K562 (cell line): ENCODE measurements at regions not wholly inside any gene's neighbourhood (a gene's known extent, or its start where the extent isn't known, plus 50 kb on each side); places are given as distances from the start of the nearest gene placed in this dataset.

Experiments used
- ATF2 ChIP-seq: sonication (generic); formaldehyde crosslinking; IDR thresholded peaks from 2 replicates; pipeline ENCODE4 v1.8.1; 2022; ENCODE audit warnings: missing genetic modification reagents
- C11orf30 ChIP-seq: fragments of 450-650 bp; IDR thresholded peaks from 2 replicates; pipeline ENCODE4 v1.6.1; 2016; ENCODE audit warnings: low read depth, mild to moderate bottlenecking
- FOXA3 ChIP-seq, 2 experiments: fragments of 450-650 bp in 1 of 2; sonication (generic) in 1 of 2; formaldehyde crosslinking; IDR thresholded peaks in 1 of 2; conservative IDR thresholded peaks in 1 of 2; 2 replicates each; pipeline versions ENCODE4 v1.4.0 to v1.8.0; 2020 to 2022; ENCODE audit warnings: mild to moderate bottlenecking in 2 of 2, missing genetic modification reagents in 1 of 2
- GABPA ChIP-seq: fragments of 200-800 bp; sonication (Bioruptor generic); conservative IDR thresholded peaks from 2 replicates; pipeline ENCODE4 v1.6.1; 2016; ENCODE audit warnings: low read depth, missing genetic modification characterization, missing compliant biosample characterization
- MGA ChIP-seq: fragments of 450-650 bp; IDR thresholded peaks from 2 replicates; pipeline ENCODE4 v1.6.1; 2016; ENCODE audit warnings: mild to moderate bottlenecking, moderate library complexity
- MXD1 ChIP-seq: fragments of 250-450 bp; sonication (Bioruptor Pico); IDR thresholded peaks from 2 replicates; pipeline ENCODE4 v1.8.0; 2021; ENCODE audit warnings: borderline replicate concordance, mild to moderate bottlenecking, moderate library complexity; ENCODE audit not compliant: poor library complexity, severe bottlenecking
- SMAD2 ChIP-seq: fragments of 150-350 bp; IDR thresholded peaks from 2 replicates; pipeline ENCODE4 v1.6.1; 2014; ENCODE audit warnings: low read depth, mild to moderate bottlenecking, low read length
- ZFP30 ChIP-seq: fragments of 250-450 bp; sonication (Bioruptor Pico); IDR thresholded peaks from 2 replicates; pipeline ENCODE4 v1.8.0; 2022; ENCODE audit warnings: moderate library complexity, mild to moderate bottlenecking, inconsistent platforms, borderline replicate concordance

DNA sequence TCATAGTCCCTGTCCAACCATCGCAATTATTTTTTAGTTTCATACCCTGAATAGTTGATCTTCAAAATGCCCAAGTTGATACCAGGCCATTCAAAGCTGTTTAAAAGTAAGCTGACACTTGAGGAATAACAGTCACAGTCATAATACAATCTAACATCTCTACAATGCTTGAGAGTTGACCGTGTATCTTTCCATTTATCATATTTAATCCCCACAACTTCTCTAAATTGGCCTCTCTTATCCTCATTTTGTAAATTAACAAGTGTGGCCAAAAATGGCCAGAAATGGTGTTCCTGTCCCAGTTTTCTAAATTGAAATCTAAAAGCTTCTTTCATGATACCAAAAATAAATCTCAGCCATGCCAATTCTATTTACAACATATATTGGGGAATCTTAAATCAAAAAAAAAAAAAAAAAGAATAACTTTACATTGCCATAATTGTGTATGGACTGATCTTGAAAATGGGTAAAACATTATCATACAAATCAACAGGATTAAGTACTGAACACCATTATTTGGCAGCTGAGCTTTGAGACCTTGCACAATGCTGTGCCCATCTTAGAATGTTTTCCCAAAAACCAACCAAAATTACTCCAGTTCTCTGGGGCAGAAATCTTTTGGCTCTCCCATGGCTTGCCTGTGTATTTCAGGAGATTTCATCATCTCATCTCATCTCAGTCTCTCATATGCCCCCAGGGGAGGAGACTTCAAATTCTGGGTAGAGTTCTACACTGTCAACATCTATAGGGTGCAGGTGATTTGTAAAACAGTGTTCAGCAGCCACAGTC, 448.7 kb upstream of the JARID2 start (continued):
- peak; percentile 34; the same call in 1 of the 2 replicates for TF ChIP-seq MGA
- no peak for TF ChIP-seq MXD1 (CRISPR knock-in tag)
- TF ChIP-seq ZFP30: no peak
- no peak for TF ChIP-seq GABPA (tag)
- TF ChIP-seq ATF2 (CRISPR knock-in tag): no peak
- TF ChIP-seq FOXA3 (CRISPR knock-in tag; conservative IDR thresholded peaks at IDR 0.05 in 1 of 2, IDR thresholded peaks at IDR 0.05 in 1 of 2): peak in 1 of 2 experiments; percentile 4; a peak in 1 of 4 replicates
- TF ChIP-seq C11orf30: no peak
- TF ChIP-seq SMAD2: no peak
